Adrenal gland (tissue), 5 donors: ENCODE measurements at regions not wholly inside any gene's neighbourhood (a gene's known extent, or its start where the extent isn't known, plus 50 kb on each side); places are given as distances from the start of the nearest gene placed in this dataset.

Experiments used
- POLR2A ChIP-seq, 2 donors: fragments of 450-650 bp; IDR thresholded peaks; one replicate each; pipeline ENCODE4 v1.6.1; 2017; ENCODE audit warnings: antibody characterized with exemption in 2 of 2, mild to moderate bottlenecking in 2 of 2, moderate library complexity in 1 of 2
- TF ChIP-seq, protein P1 (sequence below), 6 experiments: fragments of 450-650 bp in 4 of 6; fragments of 200-600 bp in 2 of 6; sonication (generic) in 1 of 6; IDR thresholded peaks; 1 replicate in 5 of 6; 2 replicates in 1 of 6; pipeline versions ENCODE4 v1.5.1 to v1.8.0; 2016 to 2021; ENCODE audit warnings: antibody characterized with exemption in 6 of 6, mild to moderate bottlenecking in 2 of 6, moderate library complexity in 1 of 6
- donor health status: DM: no; HTN: no; CAD: no.

DNA sequence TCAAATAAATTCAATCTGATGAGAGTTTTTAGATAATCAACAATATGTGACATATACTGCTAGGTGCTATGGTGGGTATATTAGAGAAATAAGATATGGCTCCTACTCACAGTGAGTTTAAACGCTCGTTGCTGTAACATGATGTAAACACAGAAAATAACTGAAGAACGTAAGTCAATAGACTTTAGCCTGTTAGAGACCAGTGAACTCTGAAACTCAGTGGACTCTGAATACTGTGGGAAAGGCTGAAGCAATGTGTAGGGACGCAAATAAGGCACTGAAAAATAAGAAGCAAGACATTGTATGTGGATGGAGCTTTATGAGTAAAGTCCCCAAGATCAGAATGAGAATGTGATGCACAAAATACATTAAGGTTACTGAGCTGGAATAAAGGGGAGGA, 431.6 kb downstream of the TFAP2B start:
- TF ChIP-seq, protein P1, sequence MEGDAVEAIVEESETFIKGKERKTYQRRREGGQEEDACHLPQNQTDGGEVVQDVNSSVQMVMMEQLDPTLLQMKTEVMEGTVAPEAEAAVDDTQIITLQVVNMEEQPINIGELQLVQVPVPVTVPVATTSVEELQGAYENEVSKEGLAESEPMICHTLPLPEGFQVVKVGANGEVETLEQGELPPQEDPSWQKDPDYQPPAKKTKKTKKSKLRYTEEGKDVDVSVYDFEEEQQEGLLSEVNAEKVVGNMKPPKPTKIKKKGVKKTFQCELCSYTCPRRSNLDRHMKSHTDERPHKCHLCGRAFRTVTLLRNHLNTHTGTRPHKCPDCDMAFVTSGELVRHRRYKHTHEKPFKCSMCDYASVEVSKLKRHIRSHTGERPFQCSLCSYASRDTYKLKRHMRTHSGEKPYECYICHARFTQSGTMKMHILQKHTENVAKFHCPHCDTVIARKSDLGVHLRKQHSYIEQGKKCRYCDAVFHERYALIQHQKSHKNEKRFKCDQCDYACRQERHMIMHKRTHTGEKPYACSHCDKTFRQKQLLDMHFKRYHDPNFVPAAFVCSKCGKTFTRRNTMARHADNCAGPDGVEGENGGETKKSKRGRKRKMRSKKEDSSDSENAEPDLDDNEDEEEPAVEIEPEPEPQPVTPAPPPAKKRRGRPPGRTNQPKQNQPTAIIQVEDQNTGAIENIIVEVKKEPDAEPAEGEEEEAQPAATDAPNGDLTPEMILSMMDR (IDR thresholded peaks at IDR 0.05): no peak
- TF ChIP-seq POLR2A (IDR thresholded peaks at IDR 0.05): no peak
